ENCODE measurements at regions not wholly inside any gene's neighbourhood (a gene's known extent, or its start where the extent isn't known, plus 50 kb on each side); places are given as distances from the start of the nearest gene placed in this dataset.

DNA sequence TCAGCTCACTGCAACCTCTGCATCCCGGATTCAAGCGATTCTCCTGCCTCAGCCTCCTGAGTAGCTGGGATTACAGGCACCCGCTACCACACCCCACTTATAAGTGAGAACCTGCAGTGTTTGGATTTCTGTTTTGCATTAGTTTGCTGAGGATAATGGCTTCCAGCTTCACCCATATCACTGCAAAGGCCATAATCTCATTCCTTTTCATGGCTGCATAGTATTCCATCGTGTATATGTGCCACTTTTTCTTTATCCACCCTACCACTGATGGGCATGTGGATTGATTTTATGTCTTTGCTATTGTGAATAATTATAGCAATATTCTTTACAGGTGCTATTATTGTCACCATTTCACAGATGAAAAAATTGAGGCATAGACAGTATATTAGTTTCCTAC is 301.0 kb upstream of the MAF start:
- DNase-seq (ENCODE audit: low spot score) = no peak
- Histone ChIP-seq H3K4me2 (ENCODE audit: insufficient read depth, low read length, poor library complexity, severe bottlenecking) (no peak overlapping the region), H3K23ac (ENCODE audit: low read depth, low read length, poor library complexity) (no peak overlapping the region), H3K4me3 (ENCODE audit: low read length in 2 of 2) (no peak overlapping the region), H3K9me3 (replicated peaks in 1 of 2; ENCODE audit: control insufficient read depth in 2 of 2, insufficient read depth in 1 of 2, low read depth in 1 of 2, low read length in 2 of 2) (no peaks in the 10 kb centered on the region), H2BK5ac (ENCODE audit: low read length) (no peak overlapping the region), H2BK15ac (ENCODE audit: low read length) (no peak overlapping the region), H2BK120ac (ENCODE audit: low read depth, low read length) (no peak overlapping the region), H3K36me3 (replicated peaks in 1 of 2; ENCODE audit: control insufficient read depth in 2 of 2, insufficient read depth in 2 of 2, low read length in 2 of 2) (no peaks in the 10 kb centered on the region), H4K8ac (ENCODE audit: low read depth, low read length) (no peak overlapping the region), H2AK5ac (ENCODE audit: low read depth, low read length) (no peak overlapping the region), H3K9ac (ENCODE audit: low read depth, low read length, poor library complexity) (no peak overlapping the region), H3K18ac (ENCODE audit: low read length) (no peak overlapping the region), H3K79me1 (ENCODE audit: low read depth, low read length) (no peaks in the 10 kb centered on the region), H2BK12ac (ENCODE audit: low read length) (no peak overlapping the region), H3K27me3 (ENCODE audit: control insufficient read depth in 3 of 3, insufficient read depth in 3 of 3, low read depth in 1 of 3, low read length in 3 of 3) (no peaks in the 10 kb centered on the region), H3K27ac (replicated peaks; ENCODE audit: low read length) (no peak overlapping the region), H4K91ac (ENCODE audit: low read depth, low read length, poor library complexity) (no peak overlapping the region), H2AFZ (ENCODE audit: low read length) (no peak overlapping the region), H3K14ac (ENCODE audit: low read length) (no peak overlapping the region), H3K4me1 (ENCODE audit: control insufficient read depth in 2 of 2, insufficient read depth in 1 of 2, low read depth in 1 of 2, low read length in 2 of 2) (peaks cover 0 to 6% of the 10 kb centered on the region in 2 donors), H3K4ac (ENCODE audit: low read length) (no peak overlapping the region)
- no CpG with 5 or more reads among the region's 4 CpGs for WGBS, 2 donors (ENCODE audit: extremely low coverage in 2 of 2, insufficient read length in 2 of 2, insufficient replicate concordance in 1 of 2)

DNA sequence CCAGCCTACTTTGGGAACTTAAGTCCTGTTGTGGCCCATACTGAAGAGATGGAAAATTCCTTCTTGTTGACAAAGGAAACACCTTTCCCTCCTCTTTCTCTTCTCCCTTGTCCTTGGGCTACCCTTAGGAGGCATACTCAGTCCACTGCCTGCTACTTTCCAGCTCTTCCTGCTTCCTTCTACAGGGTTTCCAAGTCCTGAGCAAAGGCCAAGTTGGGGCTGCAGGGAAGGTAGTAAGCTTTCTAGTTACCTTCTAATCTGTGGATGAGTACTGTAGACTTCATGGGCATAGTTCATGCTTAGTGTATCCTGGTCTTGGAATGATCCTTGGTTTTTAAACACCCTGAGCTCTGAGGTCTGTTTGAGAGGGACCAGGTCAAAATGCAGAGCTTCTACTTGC is 299.2 kb upstream of the MAF start:
- Histone ChIP-seq H3K27ac (replicated peaks; ENCODE audit: low read length) (no peak overlapping the region), H3K9me3 (replicated peaks in 1 of 2; ENCODE audit: control insufficient read depth in 2 of 2, insufficient read depth in 1 of 2, low read depth in 1 of 2, low read length in 2 of 2) (no peaks in the 10 kb centered on the region), H2BK15ac (ENCODE audit: low read length) (no peak overlapping the region), H4K91ac (ENCODE audit: low read depth, low read length, poor library complexity) (no peak overlapping the region), H4K8ac (ENCODE audit: low read depth, low read length) (no peak overlapping the region), H2BK120ac (ENCODE audit: low read depth, low read length) (no peak overlapping the region), H2AK5ac (ENCODE audit: low read depth, low read length) (no peak overlapping the region), H3K14ac (ENCODE audit: low read length) (no peak overlapping the region), H2BK5ac (ENCODE audit: low read length) (no peak overlapping the region), H3K18ac (ENCODE audit: low read length) (no peak overlapping the region), H3K4ac (ENCODE audit: low read length) (no peak overlapping the region), H2AFZ (ENCODE audit: low read length) (no peak overlapping the region), H3K79me1 (ENCODE audit: low read depth, low read length) (no peaks in the 10 kb centered on the region), H3K4me2 (ENCODE audit: insufficient read depth, low read length, poor library complexity, severe bottlenecking) (no peak overlapping the region), H3K4me3 (ENCODE audit: low read length in 2 of 2) (no peak overlapping the region), H3K9ac (ENCODE audit: low read depth, low read length, poor library complexity) (no peak overlapping the region), H3K23ac (ENCODE audit: low read depth, low read length, poor library complexity) (no peak overlapping the region), H3K27me3 (ENCODE audit: control insufficient read depth in 3 of 3, insufficient read depth in 3 of 3, low read depth in 1 of 3, low read length in 3 of 3) (no peaks in the 10 kb centered on the region), H3K4me1 (ENCODE audit: control insufficient read depth in 2 of 2, insufficient read depth in 1 of 2, low read depth in 1 of 2, low read length in 2 of 2) (peaks cover 0 to 8% of the 10 kb centered on the region in 2 donors), H3K36me3 (replicated peaks in 1 of 2; ENCODE audit: control insufficient read depth in 2 of 2, insufficient read depth in 2 of 2, low read length in 2 of 2) (no peaks in the 10 kb centered on the region), H2BK12ac (ENCODE audit: low read length) (no peak overlapping the region)
- DNase-seq (ENCODE audit: low spot score) = no peak

DNA sequence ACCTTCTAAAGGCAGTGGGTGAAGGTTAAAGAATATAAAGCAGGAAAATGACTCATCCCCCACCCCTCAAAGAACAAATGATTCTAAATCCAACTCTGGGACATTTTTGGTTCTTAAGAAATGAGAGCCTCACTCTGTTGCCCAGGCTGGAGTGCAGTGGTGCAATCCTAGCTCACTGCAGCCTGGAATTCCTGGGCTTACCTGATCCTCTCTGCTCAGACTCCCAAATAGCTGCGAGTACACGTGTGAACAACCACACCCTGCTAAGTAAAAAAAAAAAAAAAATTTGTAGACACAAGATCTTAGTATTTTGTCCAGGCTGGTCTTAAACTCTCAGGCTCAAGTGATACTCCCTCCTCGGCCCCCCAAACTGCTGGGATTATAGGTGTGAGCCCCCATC is 298.8 kb upstream of the MAF start:
- Histone ChIP-seq H3K4me1 (ENCODE audit: control insufficient read depth in 2 of 2, insufficient read depth in 1 of 2, low read depth in 1 of 2, low read length in 2 of 2) (peaks cover 0 to 8% of the 10 kb centered on the region in 2 donors), H3K18ac (ENCODE audit: low read length) (no peak overlapping the region), H2BK15ac (ENCODE audit: low read length) (no peak overlapping the region), H3K23ac (ENCODE audit: low read depth, low read length, poor library complexity) (no peak overlapping the region), H2BK12ac (ENCODE audit: low read length) (no peak overlapping the region), H3K9me3 (replicated peaks in 1 of 2; ENCODE audit: control insufficient read depth in 2 of 2, insufficient read depth in 1 of 2, low read depth in 1 of 2, low read length in 2 of 2) (no peaks in the 10 kb centered on the region), H3K27ac (replicated peaks; ENCODE audit: low read length) (no peak overlapping the region), H3K27me3 (ENCODE audit: control insufficient read depth in 3 of 3, insufficient read depth in 3 of 3, low read depth in 1 of 3, low read length in 3 of 3) (no peaks in the 10 kb centered on the region), H3K4me2 (ENCODE audit: insufficient read depth, low read length, poor library complexity, severe bottlenecking) (no peak overlapping the region), H3K14ac (ENCODE audit: low read length) (no peak overlapping the region), H3K4me3 (ENCODE audit: low read length in 2 of 2) (no peak overlapping the region), H3K4ac (ENCODE audit: low read length) (no peak overlapping the region), H2AFZ (ENCODE audit: low read length) (no peak overlapping the region), H3K36me3 (replicated peaks in 1 of 2; ENCODE audit: control insufficient read depth in 2 of 2, insufficient read depth in 2 of 2, low read length in 2 of 2) (no peaks in the 10 kb centered on the region), H2BK5ac (ENCODE audit: low read length) (no peak overlapping the region), H3K9ac (ENCODE audit: low read depth, low read length, poor library complexity) (no peak overlapping the region), H4K8ac (ENCODE audit: low read depth, low read length) (no peak overlapping the region), H4K91ac (ENCODE audit: low read depth, low read length, poor library complexity) (no peak overlapping the region), H2BK120ac (ENCODE audit: low read depth, low read length) (no peak overlapping the region), H3K79me1 (ENCODE audit: low read depth, low read length) (no peaks in the 10 kb centered on the region), H2AK5ac (ENCODE audit: low read depth, low read length) (no peak overlapping the region)
- no peak for DNase-seq (ENCODE audit: low spot score)
- WGBS, 2 donors (ENCODE audit: extremely low coverage in 2 of 2, insufficient read length in 2 of 2, insufficient replicate concordance in 1 of 2) = no CpG with 5 or more reads among the region's 3 CpGs

DNA sequence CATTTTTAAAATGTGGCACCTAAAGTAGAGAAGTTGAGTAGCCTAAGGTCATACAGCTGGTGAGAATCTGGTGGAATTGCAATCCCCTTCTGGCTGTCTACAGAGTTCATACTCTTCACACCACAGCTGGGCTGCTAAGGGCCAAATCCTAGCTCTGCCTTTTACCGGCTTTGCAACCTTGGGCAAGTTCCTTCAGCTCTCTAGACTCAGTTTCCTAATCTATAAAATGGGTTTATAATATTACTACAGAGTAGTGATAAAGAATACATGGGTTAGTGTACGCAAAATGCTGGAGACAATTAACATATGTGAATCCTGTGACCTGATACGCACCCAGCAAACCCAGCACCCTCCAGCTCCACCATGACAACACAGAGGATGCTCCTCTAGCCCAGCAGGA is 298.2 kb upstream of the MAF start:
- no peak overlapping the region for H3K14ac ChIP-seq (ENCODE audit: low read length)
- H2AFZ ChIP-seq (ENCODE audit: low read length) = no peak overlapping the region
- no peaks in the 10 kb centered on the region for H3K36me3 ChIP-seq (replicated peaks in 1 of 2; ENCODE audit: control insufficient read depth in 2 of 2, insufficient read depth in 2 of 2, low read length in 2 of 2)
- H2BK120ac ChIP-seq (ENCODE audit: low read depth, low read length) = no peak overlapping the region
- no peak overlapping the region for H4K91ac ChIP-seq (ENCODE audit: low read depth, low read length, poor library complexity)
- H3K79me1 ChIP-seq (ENCODE audit: low read depth, low read length) = no peaks in the 10 kb centered on the region
- no peak overlapping the region for H3K23ac ChIP-seq (ENCODE audit: low read depth, low read length, poor library complexity)
- H2BK5ac ChIP-seq (ENCODE audit: low read length) = no peak overlapping the region
- peaks cover 0 to 8% of the 10 kb centered on the region in 2 donors for H3K4me1 ChIP-seq (ENCODE audit: control insufficient read depth in 2 of 2, insufficient read depth in 1 of 2, low read depth in 1 of 2, low read length in 2 of 2)
- H3K18ac ChIP-seq (ENCODE audit: low read length) = no peak overlapping the region
- no peak overlapping the region for H3K4me3 ChIP-seq (ENCODE audit: low read length in 2 of 2)
- H3K4ac ChIP-seq (ENCODE audit: low read length) = no peak overlapping the region
- DNase-seq (ENCODE audit: low spot score) = no peak
- H3K9ac ChIP-seq (ENCODE audit: low read depth, low read length, poor library complexity) = no peak overlapping the region
- H3K27me3 ChIP-seq (ENCODE audit: control insufficient read depth in 3 of 3, insufficient read depth in 3 of 3, low read depth in 1 of 3, low read length in 3 of 3) = no peaks in the 10 kb centered on the region
- no peak overlapping the region for H2AK5ac ChIP-seq (ENCODE audit: low read depth, low read length)
- no CpG with 5 or more reads among the region's 3 CpGs for WGBS, 2 donors (ENCODE audit: extremely low coverage in 2 of 2, insufficient read length in 2 of 2, insufficient replicate concordance in 1 of 2)
- no peak overlapping the region for H2BK15ac ChIP-seq (ENCODE audit: low read length)
- no peaks in the 10 kb centered on the region for H3K9me3 ChIP-seq (replicated peaks in 1 of 2; ENCODE audit: control insufficient read depth in 2 of 2, insufficient read depth in 1 of 2, low read depth in 1 of 2, low read length in 2 of 2)
- H4K8ac ChIP-seq (ENCODE audit: low read depth, low read length) = no peak overlapping the region
- H3K27ac ChIP-seq (replicated peaks; ENCODE audit: low read length) = no peak overlapping the region
- no peak overlapping the region for H2BK12ac ChIP-seq (ENCODE audit: low read length)
- H3K4me2 ChIP-seq (ENCODE audit: insufficient read depth, low read length, poor library complexity, severe bottlenecking) = no peak overlapping the region

All from neuronal stem cell (in vitro differentiated cells).